ENCODE measurements at regions not wholly inside any gene's neighbourhood (a gene's known extent, or its start where the extent isn't known, plus 50 kb on each side); places are given as distances from the start of the nearest gene placed in this dataset.

- TF ChIP-seq, protein P1, sequence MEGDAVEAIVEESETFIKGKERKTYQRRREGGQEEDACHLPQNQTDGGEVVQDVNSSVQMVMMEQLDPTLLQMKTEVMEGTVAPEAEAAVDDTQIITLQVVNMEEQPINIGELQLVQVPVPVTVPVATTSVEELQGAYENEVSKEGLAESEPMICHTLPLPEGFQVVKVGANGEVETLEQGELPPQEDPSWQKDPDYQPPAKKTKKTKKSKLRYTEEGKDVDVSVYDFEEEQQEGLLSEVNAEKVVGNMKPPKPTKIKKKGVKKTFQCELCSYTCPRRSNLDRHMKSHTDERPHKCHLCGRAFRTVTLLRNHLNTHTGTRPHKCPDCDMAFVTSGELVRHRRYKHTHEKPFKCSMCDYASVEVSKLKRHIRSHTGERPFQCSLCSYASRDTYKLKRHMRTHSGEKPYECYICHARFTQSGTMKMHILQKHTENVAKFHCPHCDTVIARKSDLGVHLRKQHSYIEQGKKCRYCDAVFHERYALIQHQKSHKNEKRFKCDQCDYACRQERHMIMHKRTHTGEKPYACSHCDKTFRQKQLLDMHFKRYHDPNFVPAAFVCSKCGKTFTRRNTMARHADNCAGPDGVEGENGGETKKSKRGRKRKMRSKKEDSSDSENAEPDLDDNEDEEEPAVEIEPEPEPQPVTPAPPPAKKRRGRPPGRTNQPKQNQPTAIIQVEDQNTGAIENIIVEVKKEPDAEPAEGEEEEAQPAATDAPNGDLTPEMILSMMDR (IDR thresholded peaks at IDR 0.05; ENCODE audit: control insufficient read depth, extremely low read depth, insufficient read depth), result no peak
- no peak for DNase-seq (ENCODE audit: low read depth)
- H3K4me3 ChIP-seq (ENCODE audit: low read depth, low read length), result no peak overlapping the region
These were observed 535.2 kb upstream of the CDH11 start for GRCh38 chr16:65657071-65657494.

DNA sequence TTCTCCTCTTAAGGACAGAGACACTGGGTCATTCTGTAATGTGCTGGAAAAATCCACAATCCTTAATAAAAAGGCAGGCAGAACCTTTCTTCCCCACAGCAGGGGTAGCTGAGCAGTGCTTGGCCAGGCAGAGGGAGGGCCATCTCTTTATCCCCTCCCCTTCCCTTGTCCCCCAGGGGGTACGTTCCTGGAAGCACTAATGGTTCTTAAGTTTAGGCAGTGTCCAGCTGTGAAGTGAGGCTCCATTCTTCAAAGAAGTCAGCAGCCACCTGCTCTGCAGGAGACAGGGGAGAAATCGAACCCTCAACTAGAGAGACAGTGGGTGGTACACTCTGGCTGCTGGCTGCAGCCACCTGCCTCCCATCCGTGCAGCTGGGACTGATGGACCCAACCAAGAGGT, 533.9 kb upstream of the CDH11 start:
- H3K4me3 ChIP-seq (ENCODE audit: low read depth, low read length), result no peak overlapping the region
- TF ChIP-seq, protein P1 (IDR thresholded peaks at IDR 0.05; ENCODE audit: control insufficient read depth, extremely low read depth, insufficient read depth), result no peak
- DNase-seq (ENCODE audit: low read depth), result no peak

DNA sequence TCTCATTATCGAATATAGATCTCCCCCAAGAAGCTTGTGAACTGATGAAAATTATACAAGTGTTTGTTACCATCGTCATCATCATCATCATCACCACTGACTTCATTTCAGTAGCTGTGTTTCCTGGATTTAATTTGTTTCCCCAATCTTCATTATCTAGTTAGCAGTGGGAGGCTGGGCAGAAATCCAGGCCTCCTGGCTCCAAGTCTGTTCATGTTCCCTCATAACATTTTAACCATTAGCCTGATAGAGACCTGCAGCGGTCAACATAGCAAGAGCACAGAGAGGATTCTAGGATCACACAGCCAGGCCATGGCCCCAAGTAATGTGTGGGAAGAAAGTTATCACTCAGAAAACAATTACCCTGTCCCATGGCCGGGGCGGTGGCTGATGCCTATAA, 526.2 kb upstream of the CDH11 start:
- DNase-seq (ENCODE audit: low read depth), result no peak
- no peak overlapping the region for H3K4me3 ChIP-seq (ENCODE audit: low read depth, low read length)
- TF ChIP-seq, protein P1 (IDR thresholded peaks at IDR 0.05; ENCODE audit: control insufficient read depth, extremely low read depth, insufficient read depth), result no peak

DNA sequence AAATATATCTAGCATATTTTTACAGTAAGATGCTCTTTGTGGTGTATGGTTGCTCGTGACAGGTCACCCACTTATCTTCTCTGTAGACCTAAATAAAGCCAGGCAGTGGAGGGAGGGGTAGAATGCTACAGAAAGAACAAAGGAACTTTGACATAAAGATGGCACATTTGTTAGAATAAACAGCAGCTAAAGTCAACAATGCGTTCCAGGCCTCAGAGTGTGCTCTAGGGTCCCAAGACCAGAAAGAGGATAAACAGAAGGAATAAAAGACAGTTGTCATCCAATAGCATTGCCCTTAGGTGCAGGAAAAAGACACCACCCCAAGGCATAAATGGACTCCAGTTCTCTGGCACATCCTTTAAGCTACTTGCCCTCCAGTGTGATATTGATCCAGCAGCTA, 523.0 kb upstream of the CDH11 start:
- TF ChIP-seq, protein P1 (IDR thresholded peaks at IDR 0.05; ENCODE audit: control insufficient read depth, extremely low read depth, insufficient read depth), result no peak
- DNase-seq (ENCODE audit: low read depth), result no peak
- H3K4me3 ChIP-seq (ENCODE audit: low read depth, low read length), result no peak overlapping the region

GRCh38 chr16:65641762-65642289, 520.0 kb upstream of the CDH11 start:
- H3K4me3 ChIP-seq (ENCODE audit: low read depth, low read length), result no peak overlapping the region
- TF ChIP-seq, protein P1 (IDR thresholded peaks at IDR 0.05; ENCODE audit: control insufficient read depth, extremely low read depth, insufficient read depth), result no peak
- DNase-seq (ENCODE audit: low read depth), result no peak

DNA sequence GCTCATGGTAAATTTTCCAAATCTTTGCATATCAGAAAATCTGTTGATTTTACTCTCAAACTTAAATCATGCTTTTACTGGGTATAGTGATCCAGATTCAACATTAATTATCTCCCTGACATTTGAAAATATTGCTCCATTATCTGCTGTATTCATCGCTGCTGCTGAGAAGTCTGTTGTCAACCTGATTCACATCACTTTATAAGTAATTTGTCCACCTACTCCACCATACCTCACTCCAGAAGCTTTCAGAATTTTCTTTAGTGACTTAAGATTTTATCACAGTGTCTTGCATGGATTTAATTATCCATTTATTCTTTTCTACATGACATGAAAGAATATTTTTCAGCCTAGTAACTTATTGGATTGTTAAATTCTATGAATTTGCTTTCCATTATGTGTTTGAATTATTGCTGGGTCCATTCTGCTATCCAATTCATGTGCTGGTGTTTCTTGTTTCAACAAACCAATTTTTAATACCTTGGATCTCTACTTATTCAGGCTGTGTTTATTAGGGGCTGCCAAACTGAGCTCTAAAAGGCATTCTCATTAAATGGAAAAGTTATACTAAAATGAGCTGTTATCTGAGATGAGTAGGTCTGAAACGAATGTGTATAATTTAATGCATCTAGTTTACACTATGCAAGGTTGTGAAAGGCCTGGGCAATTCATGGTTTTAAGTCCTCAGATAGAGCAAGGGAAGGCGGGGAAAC, 519.3 kb upstream of the CDH11 start:
- TF ChIP-seq, protein P1 (IDR thresholded peaks at IDR 0.05; ENCODE audit: control insufficient read depth, extremely low read depth, insufficient read depth), result no peak
- H3K4me3 ChIP-seq (ENCODE audit: low read depth, low read length), result no peak overlapping the region
- DNase-seq (ENCODE audit: low read depth), result no peak

DNA sequence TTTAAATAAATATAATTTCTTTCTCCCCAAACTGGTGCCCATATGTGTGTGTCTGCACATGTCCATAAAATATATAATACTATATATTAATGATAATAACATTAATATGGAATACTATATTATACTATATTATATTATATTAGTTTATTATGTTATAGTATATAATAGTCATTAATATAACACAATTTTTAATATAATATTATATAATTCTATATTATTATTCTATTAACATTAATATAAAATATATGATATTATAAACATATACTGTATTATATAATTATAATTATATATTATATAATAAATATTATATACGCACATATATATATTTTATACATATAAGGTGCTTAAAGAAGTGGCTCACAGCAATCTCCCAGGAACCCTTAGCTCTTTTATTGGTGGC, 513.0 kb upstream of the CDH11 start:
- H3K4me3 ChIP-seq (ENCODE audit: low read depth, low read length), result no peak overlapping the region
- no peak for DNase-seq (ENCODE audit: low read depth)
- TF ChIP-seq, protein P1 (IDR thresholded peaks at IDR 0.05; ENCODE audit: control insufficient read depth, extremely low read depth, insufficient read depth), result no peak
